K562 (cell line): ENCODE measurements at regions not wholly inside any gene's neighbourhood (a gene's known extent, or its start where the extent isn't known, plus 50 kb on each side); places are given as distances from the start of the nearest gene placed in this dataset.

Experiments
- CTCF ChIP-seq, 3 experiments: IDR thresholded peaks in 2 of 3; conservative IDR thresholded peaks in 1 of 3; 2 replicates each; pipeline ENCODE4 v1.5.1; 2011 to 2012; ENCODE audit warnings: low read length in 3 of 3, mild to moderate bottlenecking in 3 of 3, control low read depth in 2 of 3, improper control_type of control experiment in 1 of 3, inconsistent platforms in 1 of 3, low read depth in 1 of 3, mixed read lengths in 1 of 3, moderate library complexity in 1 of 3; ENCODE audit not compliant: insufficient read depth in 2 of 3
- DDX20 ChIP-seq: fragments of 450-650 bp; IDR thresholded peaks from 2 replicates; pipeline ENCODE4 v1.6.1; 2016; ENCODE audit warnings: missing genetic modification characterization, low read depth, mild to moderate bottlenecking, missing compliant biosample characterization, moderate library complexity
- NFATC3 ChIP-seq: fragments of 450-650 bp; IDR thresholded peaks from 2 replicates; pipeline ENCODE4 v1.6.1; 2017; ENCODE audit warnings: mild to moderate bottlenecking
- NFIC ChIP-seq: fragments of 450-650 bp; IDR thresholded peaks from 2 replicates; pipeline ENCODE4 v1.6.1; 2017; ENCODE audit warnings: mild to moderate bottlenecking, inconsistent platforms
- PML ChIP-seq: IDR thresholded peaks from 2 replicates; pipeline ENCODE4 v1.6.1; 2012; ENCODE audit warnings: low read length, inconsistent platforms
- POLR2A ChIP-seq: fragments of 450-650 bp; conservative IDR thresholded peaks from 2 replicates; pipeline ENCODE4 v1.6.1; 2016
- SIN3B ChIP-seq: fragments of 450-650 bp; IDR thresholded peaks from 2 replicates; pipeline ENCODE4 v1.6.1; 2017; ENCODE audit warnings: low read depth, mild to moderate bottlenecking, moderate library complexity
- ZBTB11 ChIP-seq, 3 experiments: fragments of 200-800 bp in 1 of 3; fragments of 250-450 bp in 1 of 3; fragments of 450-650 bp in 1 of 3; sonication (Bioruptor Pico) in 1 of 3; sonication (Bioruptor generic) in 1 of 3; formaldehyde crosslinking in 1 of 3; IDR thresholded peaks; 2 replicates each; pipeline versions ENCODE4 v1.6.1 to v1.8.0; 2016 to 2022; ENCODE audit warnings: mild to moderate bottlenecking in 2 of 3, missing genetic modification characterization in 2 of 3, missing compliant biosample characterization in 1 of 3, moderate library complexity in 1 of 3
- ZBTB33 ChIP-seq: sonication (generic); formaldehyde crosslinking; IDR thresholded peaks from 2 replicates; pipeline ENCODE4 v1.8.1; 2023; ENCODE audit warnings: mild to moderate bottlenecking, missing genetic modification reagents
- ZNF239 ChIP-seq: fragments of 250-450 bp; sonication (Bioruptor Pico); IDR thresholded peaks from 2 replicates; pipeline ENCODE4 v1.4.0; 2020; ENCODE audit warnings: mild to moderate bottlenecking
- ZNF274 ChIP-seq: IDR thresholded peaks from 2 replicates; pipeline ENCODE4 v1.6.1; 2011; ENCODE audit warnings: low read depth, mild to moderate bottlenecking, low read length, moderate library complexity, borderline replicate concordance
- ZNF644 ChIP-seq: fragments of 200-800 bp; sonication (Bioruptor generic); IDR thresholded peaks from 2 replicates; pipeline ENCODE4 v1.6.1; 2016; ENCODE audit warnings: low read depth, missing genetic modification characterization, missing compliant biosample characterization
- ZNF780A ChIP-seq: fragments of 250-450 bp; sonication (Bioruptor Pico); IDR thresholded peaks from 2 replicates; pipeline ENCODE4 v1.5.0; 2021; ENCODE audit warnings: mild to moderate bottlenecking
- TF ChIP-seq, protein P1 (sequence below): sonication (generic); formaldehyde crosslinking; IDR thresholded peaks from 2 replicates; pipeline ENCODE4 v1.8.1; 2022; ENCODE audit warnings: missing genetic modification reagents

DNA sequence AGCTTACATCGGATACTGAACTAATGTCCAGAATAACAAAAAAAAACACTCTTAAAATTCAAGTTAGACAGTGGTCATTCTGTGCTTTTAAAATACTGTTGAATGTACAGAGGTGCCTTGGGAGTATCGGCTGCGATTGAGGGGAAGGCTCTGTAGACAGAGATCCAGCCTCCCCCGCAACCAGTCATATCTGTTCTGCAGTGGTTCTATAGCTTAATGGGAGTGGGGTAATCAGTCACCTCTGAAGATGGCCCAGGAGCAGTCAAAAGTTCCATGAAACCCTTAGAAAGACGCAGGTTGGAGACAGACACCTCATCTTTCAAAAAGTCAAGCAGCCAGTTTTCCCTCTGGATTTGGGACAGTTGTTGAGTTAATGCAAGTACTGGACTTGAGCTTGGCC, 1486.6 kb upstream of the TMEM132C start:
- TF ChIP-seq DDX20 (tag) (no peak), ZNF644 (tag) (no peak), NFIC (no peak), CTCF (IDR thresholded peaks at IDR 0.05 in 2 of 3, conservative IDR thresholded peaks at IDR 0.05 in 1 of 3; ENCODE audit: insufficient read depth in 2 of 3, low read depth in 1 of 3, low read length in 3 of 3) (no peak), ZNF780A (no peak), POLR2A (no peak), PML (no peak), ZBTB33 (CRISPR knock-in tag) (no peak), ZBTB11 (CRISPR knock-in tag; IDR thresholded peaks at IDR 0.05) (no peak), NFATC3 (no peak), ZNF239 (CRISPR knock-in tag) (no peak), SIN3B (no peak), ZNF274 (no peak)
- TF ChIP-seq, protein P1, sequence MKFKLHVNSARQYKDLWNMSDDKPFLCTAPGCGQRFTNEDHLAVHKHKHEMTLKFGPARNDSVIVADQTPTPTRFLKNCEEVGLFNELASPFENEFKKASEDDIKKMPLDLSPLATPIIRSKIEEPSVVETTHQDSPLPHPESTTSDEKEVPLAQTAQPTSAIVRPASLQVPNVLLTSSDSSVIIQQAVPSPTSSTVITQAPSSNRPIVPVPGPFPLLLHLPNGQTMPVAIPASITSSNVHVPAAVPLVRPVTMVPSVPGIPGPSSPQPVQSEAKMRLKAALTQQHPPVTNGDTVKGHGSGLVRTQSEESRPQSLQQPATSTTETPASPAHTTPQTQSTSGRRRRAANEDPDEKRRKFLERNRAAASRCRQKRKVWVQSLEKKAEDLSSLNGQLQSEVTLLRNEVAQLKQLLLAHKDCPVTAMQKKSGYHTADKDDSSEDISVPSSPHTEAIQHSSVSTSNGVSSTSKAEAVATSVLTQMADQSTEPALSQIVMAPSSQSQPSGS (CRISPR knock-in tag), result no peak
